ENCODE measurements at regions not wholly inside any gene's neighbourhood (a gene's known extent, or its start where the extent isn't known, plus 50 kb on each side); places are given as distances from the start of the nearest gene placed in this dataset.

DNA sequence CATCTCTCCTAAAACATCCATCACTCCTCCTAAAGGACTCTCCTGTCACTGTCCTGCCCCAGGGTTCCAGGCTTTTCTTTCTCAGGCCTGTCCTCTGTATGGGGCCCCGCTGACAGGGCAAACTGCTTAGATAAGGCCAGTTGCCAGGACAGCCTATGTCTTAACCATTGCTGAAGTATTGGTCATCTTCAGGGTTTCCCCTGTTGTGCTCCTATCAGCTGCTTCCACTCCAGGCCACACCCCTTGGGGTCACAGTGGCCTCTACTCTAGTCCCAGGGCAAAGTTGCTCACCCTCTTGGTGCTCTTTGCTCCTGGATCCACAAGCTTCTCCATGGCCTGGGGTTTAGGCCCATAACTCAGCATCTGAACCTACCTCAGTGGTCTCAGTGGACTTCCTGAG, 138.0 kb upstream of the PJA1 start:
- TF ChIP-seq, protein P1, sequence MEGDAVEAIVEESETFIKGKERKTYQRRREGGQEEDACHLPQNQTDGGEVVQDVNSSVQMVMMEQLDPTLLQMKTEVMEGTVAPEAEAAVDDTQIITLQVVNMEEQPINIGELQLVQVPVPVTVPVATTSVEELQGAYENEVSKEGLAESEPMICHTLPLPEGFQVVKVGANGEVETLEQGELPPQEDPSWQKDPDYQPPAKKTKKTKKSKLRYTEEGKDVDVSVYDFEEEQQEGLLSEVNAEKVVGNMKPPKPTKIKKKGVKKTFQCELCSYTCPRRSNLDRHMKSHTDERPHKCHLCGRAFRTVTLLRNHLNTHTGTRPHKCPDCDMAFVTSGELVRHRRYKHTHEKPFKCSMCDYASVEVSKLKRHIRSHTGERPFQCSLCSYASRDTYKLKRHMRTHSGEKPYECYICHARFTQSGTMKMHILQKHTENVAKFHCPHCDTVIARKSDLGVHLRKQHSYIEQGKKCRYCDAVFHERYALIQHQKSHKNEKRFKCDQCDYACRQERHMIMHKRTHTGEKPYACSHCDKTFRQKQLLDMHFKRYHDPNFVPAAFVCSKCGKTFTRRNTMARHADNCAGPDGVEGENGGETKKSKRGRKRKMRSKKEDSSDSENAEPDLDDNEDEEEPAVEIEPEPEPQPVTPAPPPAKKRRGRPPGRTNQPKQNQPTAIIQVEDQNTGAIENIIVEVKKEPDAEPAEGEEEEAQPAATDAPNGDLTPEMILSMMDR (IDR thresholded peaks at IDR 0.05): no peak
- H3K36me3 ChIP-seq: no peaks in the 10 kb centered on the region
- WGBS, 2 donors: 56% methylated on average over 1 of the region's 1 CpG; no CpG with 5 or more reads in 1 of the 2 donors
- H3K27ac ChIP-seq: no peak overlapping the region
- no peak for DNase-seq
- peaks cover 0 to 10% (median 0%) of the 10 kb centered on the region in 3 donors for H3K4me1 ChIP-seq
- peaks cover 0 to 5% (median 0%) of the 10 kb centered on the region in 4 donors for H3K27me3 ChIP-seq
- intact Hi-C loops (cut with DNase I): no loop called here
- no peak overlapping the region for H3K4me3 ChIP-seq
- no peaks in the 10 kb centered on the region for H3K9me3 ChIP-seq

DNA sequence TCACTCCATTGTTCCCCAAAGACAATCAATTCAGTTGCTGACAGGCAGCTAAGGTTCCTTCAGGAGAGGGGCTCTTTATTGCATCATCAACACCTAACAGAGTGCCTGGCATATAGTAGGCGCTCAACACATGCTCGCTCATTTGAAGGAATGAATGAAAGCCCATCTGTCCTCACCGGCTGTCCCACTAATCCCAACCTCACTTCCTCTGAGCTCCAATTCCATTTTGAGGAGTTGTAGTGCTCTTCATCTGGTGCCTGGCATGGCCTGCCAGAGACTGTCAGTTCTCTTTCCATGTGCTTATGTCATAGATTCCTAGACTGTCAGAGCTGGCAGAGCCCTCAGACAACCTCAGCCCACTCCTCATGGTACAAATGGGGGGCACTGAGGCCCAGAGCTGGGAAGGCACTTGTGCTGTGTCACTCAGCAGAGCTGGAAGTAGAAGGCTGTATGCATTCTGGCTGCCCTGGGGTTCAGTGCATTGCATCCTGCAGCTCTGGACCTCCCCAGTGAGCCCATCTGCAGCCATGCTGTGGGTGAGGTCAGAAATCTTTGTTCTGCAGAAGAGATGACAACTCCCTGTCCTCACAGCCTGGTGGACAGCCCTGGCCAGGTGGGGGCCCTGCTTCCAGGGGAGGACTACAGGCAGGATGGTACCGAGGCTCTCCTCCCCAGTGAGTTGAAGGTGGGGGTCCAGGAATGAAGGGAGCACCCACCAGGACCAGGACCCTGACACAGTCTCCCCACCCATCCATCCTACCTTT, 134.9 kb upstream of the PJA1 start:
- H3K36me3 ChIP-seq: no peaks in the 10 kb centered on the region
- no peak for DNase-seq
- H3K4me3 ChIP-seq: no peak overlapping the region
- TF ChIP-seq, protein P1 (IDR thresholded peaks at IDR 0.05): no peak
- no peak for TF ChIP-seq POLR2A (IDR thresholded peaks at IDR 0.05)
- peaks cover 0 to 5% (median 0%) of the 10 kb centered on the region in 4 donors for H3K27me3 ChIP-seq
- intact Hi-C loops (cut with DNase I): no loop called here
- WGBS, 2 donors: 77 to 93% methylated on average over 3 to 4 of the region's 4 CpGs
- no peaks in the 10 kb centered on the region for H3K4me1 ChIP-seq
- H3K27ac ChIP-seq: no peak overlapping the region
- no peaks in the 10 kb centered on the region for H3K9me3 ChIP-seq

DNA sequence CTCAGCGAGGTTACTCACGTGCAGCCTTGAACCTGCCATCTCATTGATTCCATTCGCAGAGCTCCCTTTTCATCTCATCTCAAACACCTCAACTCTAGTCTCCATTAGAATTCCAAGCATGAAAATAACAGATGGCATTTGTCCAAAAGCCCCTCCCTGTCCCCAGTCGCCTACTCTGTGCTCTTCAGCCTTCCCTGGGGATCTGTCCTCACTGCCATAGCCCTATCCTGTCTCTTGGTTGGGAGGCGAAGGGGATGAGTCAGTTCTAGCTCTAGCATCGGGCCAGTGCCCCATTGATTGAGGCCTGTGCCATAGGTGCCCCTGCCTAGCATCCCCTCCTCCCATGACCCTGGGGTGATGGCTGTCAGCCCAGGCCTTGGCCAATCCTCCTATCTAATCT, 134.0 kb upstream of the PJA1 start:
- H3K4me1 ChIP-seq: no peaks in the 10 kb centered on the region
- peaks cover 0 to 5% (median 0%) of the 10 kb centered on the region in 4 donors for H3K27me3 ChIP-seq
- TF ChIP-seq, protein P1 (IDR thresholded peaks at IDR 0.05): no peak
- TF ChIP-seq POLR2A (IDR thresholded peaks at IDR 0.05): no peak
- intact Hi-C loops (cut with DNase I): no loop called here
- WGBS, 2 donors: 77 to 78% methylated on average over 4 to 5 of the region's 6 CpGs
- H3K27ac ChIP-seq: no peak overlapping the region
- no peaks in the 10 kb centered on the region for H3K36me3 ChIP-seq
- no peaks in the 10 kb centered on the region for H3K9me3 ChIP-seq
- H3K4me3 ChIP-seq: no peak overlapping the region
- DNase-seq: no peak

DNA sequence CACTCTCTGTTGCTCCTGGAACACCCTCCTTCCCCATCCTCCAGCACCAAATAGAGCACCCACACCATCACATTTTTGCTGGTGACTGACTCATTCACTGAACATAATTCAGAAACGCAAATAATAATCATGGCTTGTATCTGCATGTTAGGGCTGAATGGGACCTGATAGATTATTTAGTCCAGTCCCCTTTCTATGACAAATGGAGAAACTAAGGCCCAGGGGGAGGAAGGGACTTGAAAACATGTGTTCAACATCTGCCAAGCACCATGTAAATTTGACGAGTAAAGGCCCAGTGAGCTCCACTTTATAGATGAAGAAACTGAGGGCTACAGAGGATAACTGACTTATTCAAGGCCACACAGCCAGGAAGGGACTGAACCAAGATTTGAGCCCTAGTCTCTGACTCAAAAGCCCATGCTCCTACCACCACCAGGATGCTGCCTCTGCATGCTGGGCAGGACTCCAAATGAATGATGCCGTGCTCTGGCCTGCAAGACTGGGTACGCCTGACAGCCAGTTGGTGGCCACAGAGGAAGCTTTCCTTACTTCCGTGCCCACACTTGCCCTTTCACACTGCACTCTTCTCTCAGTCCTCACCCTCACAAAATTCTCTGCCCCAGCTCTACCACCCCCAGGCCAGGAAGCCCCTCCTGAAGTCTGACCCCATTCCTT, 133.3 kb upstream of the PJA1 start:
- Histone ChIP-seq H3K36me3 (no peaks in the 10 kb centered on the region), H3K4me3 (no peak overlapping the region), H3K27me3 (peaks cover 0 to 5% (median 0%) of the 10 kb centered on the region in 4 donors), H3K27ac (no peak overlapping the region), H3K9me3 (no peaks in the 10 kb centered on the region), H3K4me1 (no peaks in the 10 kb centered on the region)
- WGBS, 2 donors: 20 to 50% methylated on average over 1 to 5 of the region's 5 CpGs
- intact Hi-C loops (cut with DNase I): no loop called here
- no peak for DNase-seq
- TF ChIP-seq, protein P1 (IDR thresholded peaks at IDR 0.05): no peak
- no peak for TF ChIP-seq POLR2A (IDR thresholded peaks at IDR 0.05)

DNA sequence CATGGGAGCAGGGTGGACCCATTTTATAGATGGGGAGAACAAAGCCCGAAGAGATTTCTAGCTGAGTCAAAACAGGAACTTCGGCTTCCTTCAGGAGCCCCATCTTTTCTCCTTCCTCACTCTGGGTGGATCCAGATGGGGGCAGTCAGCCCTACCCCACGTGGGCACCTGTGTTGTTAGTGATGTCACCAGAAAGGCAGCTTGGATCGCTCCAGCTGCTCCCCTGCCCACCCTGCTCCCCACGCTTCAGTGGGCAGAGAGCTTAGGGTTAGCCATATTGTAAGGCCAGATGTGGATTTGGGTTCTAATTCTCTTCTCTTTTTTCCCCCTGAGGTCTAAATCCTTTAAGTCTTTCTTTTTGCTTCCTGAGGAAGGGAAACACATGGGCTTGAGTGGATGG, 132.3 kb upstream of the PJA1 start:
- intact Hi-C loops (cut with DNase I): no loop called here
- Histone ChIP-seq H3K27ac (no peak overlapping the region), H3K27me3 (peaks cover 0 to 5% (median 0%) of the 10 kb centered on the region in 4 donors), H3K4me3 (no peak overlapping the region), H3K36me3 (no peaks in the 10 kb centered on the region), H3K4me1 (no peaks in the 10 kb centered on the region), H3K9me3 (no peaks in the 10 kb centered on the region)
- DNase-seq: no peak
- TF ChIP-seq, protein P1 (IDR thresholded peaks at IDR 0.05): no peak
- no peak for TF ChIP-seq POLR2A (IDR thresholded peaks at IDR 0.05)
- WGBS, 2 donors: 50% methylated on average over 5 of the region's 5 CpGs; no CpG with 5 or more reads in 1 of the 2 donors
